Heart left ventricle (tissue), 16 donors: ENCODE measurements at regions not wholly inside any gene's neighbourhood (a gene's known extent, or its start where the extent isn't known, plus 50 kb on each side); places are given as distances from the start of the nearest gene placed in this dataset.

ENCODE experiments used
- ATAC-seq, 4 donors: fragments of 200-7000 bp; cut with Tn5 transposase; one replicate each; pipeline ENCODE4 v1.9.1; 2020 to 2022; ENCODE audit warnings: moderate library complexity in 4 of 4, mild to moderate bottlenecking in 3 of 4, moderate number of reproducible peaks in 1 of 4
- DNase-seq, 5 donors: peaks; one replicate each; pipeline ENCODE4 v3.0.0-alpha.2; 2020
- H3K27ac ChIP-seq, 12 donors: fragments of 200-600 bp; sonication (generic) in 4 of 12; one replicate each; pipeline versions ENCODE4 v1.5.0 to v1.8.0; 2016 to 2022; ENCODE audit warnings: mild to moderate bottlenecking in 2 of 12
- H3K27me3 ChIP-seq, 9 donors: fragments of 200-600 bp; sonication (generic) in 2 of 9; one replicate each; pipeline versions ENCODE4 v1.5.1 to v1.8.0; 2016 to 2022; ENCODE audit warnings: mild to moderate bottlenecking in 3 of 9
- H3K36me3 ChIP-seq, 9 donors: fragments of 200-600 bp; sonication (generic) in 2 of 9; one replicate each; pipeline versions ENCODE4 v1.5.0 to v1.8.0; 2018 to 2022; ENCODE audit warnings: mild to moderate bottlenecking in 2 of 9
- H3K4me1 ChIP-seq, 12 donors: fragments of 200-600 bp; sonication (generic) in 4 of 12; one replicate each; pipeline versions ENCODE4 v1.5.0 to v1.8.0; 2016 to 2022; ENCODE audit warnings: mild to moderate bottlenecking in 3 of 12
- H3K4me3 ChIP-seq, 12 donors: fragments of 200-600 bp; sonication (generic) in 4 of 12; one replicate each; pipeline versions ENCODE4 v1.5.0 to v1.8.0; 2017 to 2022; ENCODE audit warnings: mild to moderate bottlenecking in 9 of 12, moderate library complexity in 4 of 12
- H3K9me3 ChIP-seq, 12 donors: fragments of 200-600 bp; sonication (generic) in 4 of 12; one replicate each; pipeline versions ENCODE4 v1.5.0 to v1.8.0; 2016 to 2022; ENCODE audit warnings: mild to moderate bottlenecking in 1 of 12
- POLR2A ChIP-seq, 2 donors: fragments of 450-650 bp; IDR thresholded peaks; one replicate each; pipeline ENCODE4 v1.6.1; 2017; ENCODE audit warnings: antibody characterized with exemption in 2 of 2, mild to moderate bottlenecking in 2 of 2, moderate library complexity in 2 of 2
- WGBS, 4 donors: extraction: QIAGEN DNeasy Blood & Tissue Kit in 2 of 4; methylation state at CpG; one replicate each; pipeline versions ENCODE4 v1.1.5 to v1.1.7; 2013 to 2018; 5-methylcytosine and 5-hydroxymethylcytosine counted together
- intact Hi-C, 10 donors: fragments of 100-400 bp; cut with DNase I; formaldehyde crosslinking; loops; one replicate each; pipeline versions ENCODE4 v1.11.1 to v1.14.2; 2022
- TF ChIP-seq, protein P1 (sequence below), 12 donors: fragments of 200-600 bp; sonication (generic) in 4 of 12; IDR thresholded peaks; one replicate each; pipeline versions ENCODE4 v1.5.0 to v1.8.0; 2018 to 2022; ENCODE audit warnings: antibody characterized with exemption in 12 of 12, mild to moderate bottlenecking in 5 of 12
- donor health status: ischemic (EF 13 %, LVEDD 7.1; RV severe dilation, severe dysfunction).
- donor health status: healthy with polysubstance abuse.
- donor health status: DM: no; HTN: yes; CAD: no.
- donor health status: DM: no; HTN: no; CAD: no.
- donor health status: ischemic (EF 25% LVEDD 6.9; RV normal size, moderate dysfunction).
- donor health status: ischemic (EF 25% LVEDD 5.7; RV mildly dilated, moderate dysfunction).
- donor health status: healthy.
- donor health status: DM: yes; HTN: yes; CAD: no.
- donor health status: ischemic (EF 35%, LVEDD 5.7; RV mildly dilated, moderate dysfunction).
- donor health status: nonischemic (EF 11% LVEDD 7.7; RV severe dilation, severe dysfunction).
- donor health status: DM: yes; HTN: yes; CAD: no.
- donor health status: PGD.
- donor health status: ischemic (EF 29% LVEDD 5.4; RV normal size, mild dysfunction).
- donor health status: nonischemic (EF 23%, LVEDD 6.1; RV moderate dilation, normal function).

DNA sequence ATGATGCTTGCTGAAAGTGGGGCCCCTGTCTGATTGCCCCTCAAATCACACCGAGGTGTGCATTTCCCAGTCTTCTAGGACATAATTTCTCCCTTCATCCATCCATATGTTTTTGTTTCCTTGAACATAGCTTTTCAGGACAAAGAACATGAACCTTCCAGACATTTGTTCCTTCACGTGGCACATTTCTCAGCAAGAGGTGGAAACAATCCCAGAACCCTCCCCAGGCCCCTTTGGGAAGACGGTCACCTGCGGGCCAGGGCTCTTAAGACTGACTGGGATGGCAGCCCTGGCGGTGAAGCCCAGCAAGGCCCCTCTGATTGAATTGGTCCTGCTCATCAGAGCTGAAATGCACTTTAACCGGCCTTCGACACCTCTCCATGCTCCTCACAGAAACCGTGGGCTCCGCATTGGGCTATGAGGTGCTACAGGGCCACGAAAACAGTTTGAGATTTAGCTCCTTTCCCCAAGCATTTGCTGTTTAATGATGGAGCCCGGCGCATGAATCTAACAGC is 522.5 kb upstream of the DPP6 start:
- H3K27ac ChIP-seq, result no peak overlapping the region
- WGBS, 4 donors, result 81 to 87% (median 86%) methylated on average over 12 of the region's 12 CpGs
- no peak overlapping the region for H3K4me3 ChIP-seq
- no peaks in the 10 kb centered on the region for H3K4me1 ChIP-seq
- H3K9me3 ChIP-seq, result peaks cover 0 to 11% (median 0%) of the 10 kb centered on the region in 12 donors
- DNase-seq, result no peak
- TF ChIP-seq, protein P1, sequence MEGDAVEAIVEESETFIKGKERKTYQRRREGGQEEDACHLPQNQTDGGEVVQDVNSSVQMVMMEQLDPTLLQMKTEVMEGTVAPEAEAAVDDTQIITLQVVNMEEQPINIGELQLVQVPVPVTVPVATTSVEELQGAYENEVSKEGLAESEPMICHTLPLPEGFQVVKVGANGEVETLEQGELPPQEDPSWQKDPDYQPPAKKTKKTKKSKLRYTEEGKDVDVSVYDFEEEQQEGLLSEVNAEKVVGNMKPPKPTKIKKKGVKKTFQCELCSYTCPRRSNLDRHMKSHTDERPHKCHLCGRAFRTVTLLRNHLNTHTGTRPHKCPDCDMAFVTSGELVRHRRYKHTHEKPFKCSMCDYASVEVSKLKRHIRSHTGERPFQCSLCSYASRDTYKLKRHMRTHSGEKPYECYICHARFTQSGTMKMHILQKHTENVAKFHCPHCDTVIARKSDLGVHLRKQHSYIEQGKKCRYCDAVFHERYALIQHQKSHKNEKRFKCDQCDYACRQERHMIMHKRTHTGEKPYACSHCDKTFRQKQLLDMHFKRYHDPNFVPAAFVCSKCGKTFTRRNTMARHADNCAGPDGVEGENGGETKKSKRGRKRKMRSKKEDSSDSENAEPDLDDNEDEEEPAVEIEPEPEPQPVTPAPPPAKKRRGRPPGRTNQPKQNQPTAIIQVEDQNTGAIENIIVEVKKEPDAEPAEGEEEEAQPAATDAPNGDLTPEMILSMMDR (IDR thresholded peaks at IDR 0.05), result no peak
- TF ChIP-seq POLR2A (IDR thresholded peaks at IDR 0.05), result no peak
- no peaks in the 10 kb centered on the region for H3K36me3 ChIP-seq
- no peak for ATAC-seq
- intact Hi-C loops, result no loop called here
- H3K27me3 ChIP-seq, result no peaks in the 10 kb centered on the region

- 82 to 92% (median 89%) methylated on average over 9 of the region's 9 CpGs for WGBS, 4 donors
- no peak overlapping the region for H3K27ac ChIP-seq
- DNase-seq, result no peak
- no peak for TF ChIP-seq POLR2A (IDR thresholded peaks at IDR 0.05)
- TF ChIP-seq, protein P1 (IDR thresholded peaks at IDR 0.05), result no peak
- no peak overlapping the region for H3K4me3 ChIP-seq
- H3K36me3 ChIP-seq, result no peaks in the 10 kb centered on the region
- no peak for ATAC-seq
- H3K27me3 ChIP-seq, result no peaks in the 10 kb centered on the region
- no peaks in the 10 kb centered on the region for H3K4me1 ChIP-seq
- intact Hi-C loops, result no loop called here
- H3K9me3 ChIP-seq, result peaks cover 0 to 11% (median 0%) of the 10 kb centered on the region in 12 donors
These were observed 521.8 kb upstream of the DPP6 start for GRCh38 chr7:153530441-153530840.

DNA sequence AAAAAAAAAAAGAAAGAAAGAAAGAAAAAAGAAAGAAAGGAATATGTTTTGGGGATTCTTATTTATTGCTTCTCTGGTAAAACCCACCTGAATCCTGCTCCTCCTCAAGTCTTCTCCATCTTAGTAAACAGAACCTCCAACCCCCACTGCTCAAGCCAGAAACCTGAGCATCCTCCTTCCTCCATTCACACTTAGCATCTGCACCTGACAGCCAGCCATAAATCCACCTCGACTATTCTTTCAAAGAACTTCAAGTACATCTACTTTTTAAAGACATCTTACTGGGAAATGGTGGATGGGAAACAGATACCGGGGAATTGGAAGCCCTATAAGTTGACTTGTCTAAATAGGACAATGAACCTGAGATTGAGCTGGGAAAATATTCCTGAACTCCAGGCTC is 519.9 kb upstream of the DPP6 start:
- ATAC-seq, result no peak
- no peaks in the 10 kb centered on the region for H3K27me3 ChIP-seq
- no peak overlapping the region for H3K4me3 ChIP-seq
- DNase-seq, result no peak
- 75 to 82% (median 79%) methylated on average over 2 of the region's 2 CpGs for WGBS, 4 donors
- TF ChIP-seq, protein P1 (IDR thresholded peaks at IDR 0.05), result no peak
- no peak for TF ChIP-seq POLR2A (IDR thresholded peaks at IDR 0.05)
- H3K36me3 ChIP-seq, result no peaks in the 10 kb centered on the region
- intact Hi-C loops, result no loop called here
- H3K4me1 ChIP-seq, result no peaks in the 10 kb centered on the region
- H3K9me3 ChIP-seq, result peaks cover 0 to 11% (median 0%) of the 10 kb centered on the region in 12 donors
- no peak overlapping the region for H3K27ac ChIP-seq

- Histone ChIP-seq H3K4me3 (no peak overlapping the region), H3K27me3 (no peaks in the 10 kb centered on the region), H3K36me3 (no peaks in the 10 kb centered on the region), H3K4me1 (peaks cover 0 to 4% (median 0%) of the 10 kb centered on the region in 12 donors), H3K27ac (no peak overlapping the region), H3K9me3 (no peaks in the 10 kb centered on the region)
- DNase-seq (no peak), ATAC-seq (no peak)
- 47 to 68% (median 58%) methylated on average over 8 of the region's 8 CpGs for WGBS, 4 donors
- TF ChIP-seq POLR2A (IDR thresholded peaks at IDR 0.05), result no peak
- TF ChIP-seq, protein P1 (IDR thresholded peaks at IDR 0.05), result no peak
- intact Hi-C loops, result no loop called here
These were observed 514.9 kb upstream of the DPP6 start for GRCh38 chr7:153537271-153537670.
